AG04449 (cell line): ENCODE measurements at regions not wholly inside any gene's neighbourhood (a gene's known extent, or its start where the extent isn't known, plus 50 kb on each side); places are given as distances from the start of the nearest gene placed in this dataset.

ENCODE experiments used
- CTCF ChIA-PET: fragments of 350-600 bp; formaldehyde crosslinking; extraction: SDS; loops from one replicate; lab custom pipeline; 2021; ENCODE audit warnings: antibody characterized with exemption; lab: Yijun Ruan, JAX
- POLR2A ChIA-PET: fragments of 400-600, 350-600 bp; formaldehyde crosslinking; extraction: SDS; loops from one replicate; lab custom pipeline; 2020; ENCODE audit warnings: antibody characterized with exemption, inconsistent platforms; lab: Yijun Ruan, JAX
- DNase-seq: peaks from one replicate; pipeline ENCODE4 v3.0.0-alpha.2; 2010; ENCODE audit warnings: low read depth, low spot score
- H3K4me3 ChIP-seq: 2 replicates; pipeline ENCODE4 v1.5.1; 2011; ENCODE audit warnings: low read depth, mild to moderate bottlenecking, control low read depth, low read length
- CTCF ChIP-seq: IDR thresholded peaks from one replicate; pipeline ENCODE4 v1.5.1; 2011; ENCODE audit warnings: mild to moderate bottlenecking, moderate library complexity, low read length, control low read depth, inconsistent platforms; ENCODE audit not compliant: insufficient read depth; ENCODE audit errors: missing control alignments

DNA sequence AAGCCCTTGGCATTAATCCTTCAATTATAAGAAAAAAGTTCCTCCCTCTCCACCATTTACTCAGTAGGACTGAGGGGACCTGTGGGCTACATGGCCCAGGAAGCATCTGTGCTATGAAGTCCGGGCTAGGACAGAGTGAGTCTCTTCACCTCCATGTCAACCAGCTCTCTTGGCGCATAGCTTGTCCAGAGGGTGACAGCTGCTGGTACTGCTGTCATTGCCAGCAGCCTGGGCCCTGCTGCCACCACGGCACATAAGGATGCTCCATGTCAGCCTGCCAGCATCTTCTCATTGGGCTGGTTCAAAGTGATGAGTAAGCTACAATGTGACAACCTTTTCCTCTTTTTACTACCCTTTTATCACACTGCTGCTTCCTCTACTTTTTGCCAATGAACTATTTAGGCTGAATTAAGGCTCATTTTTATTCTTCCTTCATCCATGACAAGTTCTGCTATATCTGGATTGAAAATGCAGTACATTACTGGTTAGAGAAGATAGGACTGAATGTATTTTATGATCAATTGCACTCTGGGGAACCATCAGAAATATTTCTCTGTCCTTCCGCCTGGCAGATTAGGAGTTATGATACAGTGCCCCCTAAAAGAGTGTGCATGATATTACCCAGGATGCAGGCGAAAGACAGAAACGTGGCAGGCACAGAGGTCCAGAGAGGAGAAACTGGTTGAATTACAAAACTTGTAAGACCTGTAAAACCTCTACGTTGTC is 258.9 kb upstream of the TNP1 start:
- DNase-seq, result no peak
- CTCF ChIA-PET, result interaction anchor here (1.2 to 2.0 kb wide), 2 partner anchors 9 to 11 kb away, joined by 3 to 10 read pairs; no protein-coding TSS in a partner anchor
- POLR2A ChIA-PET, result no interaction called here
- TF ChIP-seq CTCF, result no peak
- no peak overlapping the region for H3K4me3 ChIP-seq

DNA sequence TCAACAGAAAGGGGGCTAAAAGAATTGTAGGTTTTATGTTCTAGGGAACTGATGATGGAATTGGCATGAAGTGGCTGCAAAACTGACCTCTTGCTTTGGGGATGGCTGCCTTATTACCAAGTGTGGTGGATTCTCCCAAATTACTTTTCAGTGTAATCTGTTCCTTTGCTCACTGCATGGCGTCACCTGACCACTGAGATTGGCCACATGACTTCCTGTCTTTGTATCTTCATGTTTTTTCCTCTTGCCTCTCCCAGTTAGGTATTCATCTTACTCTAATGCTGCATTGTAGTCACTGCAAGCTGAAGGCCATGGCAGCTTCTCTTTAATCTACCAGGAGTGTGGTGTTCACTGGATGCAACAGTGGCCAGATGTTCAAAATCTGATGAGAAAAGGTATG is 257.7 kb upstream of the TNP1 start:
- no peak overlapping the region for H3K4me3 ChIP-seq
- no peak for DNase-seq
- no peak for TF ChIP-seq CTCF
- CTCF ChIA-PET, result interaction anchor here (1.2 to 2.0 kb wide), 2 partner anchors 10 kb away, joined by 3 to 10 read pairs; no protein-coding TSS in a partner anchor
- POLR2A ChIA-PET, result no interaction called here

DNA sequence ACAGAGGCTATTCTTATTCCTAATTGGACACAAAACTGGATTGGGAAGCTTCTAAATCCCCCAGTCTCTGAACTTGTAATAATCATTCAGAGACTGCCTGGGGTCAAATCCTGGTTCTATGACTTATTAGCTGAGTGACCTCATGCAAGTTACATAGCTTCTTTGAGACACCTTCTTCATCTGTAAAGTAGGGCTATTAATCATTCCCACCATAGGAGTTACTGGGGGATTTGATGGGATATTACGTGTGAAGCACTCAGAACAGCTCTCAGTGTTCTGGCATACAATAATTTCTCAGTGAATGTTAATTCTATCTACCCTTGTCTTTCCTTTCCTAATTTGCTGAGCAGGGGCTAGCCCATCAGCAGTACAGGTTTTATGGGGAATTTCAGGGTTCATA is 256.7 kb upstream of the TNP1 start:
- no peak overlapping the region for H3K4me3 ChIP-seq
- no peak for DNase-seq
- CTCF ChIA-PET, result interaction anchor here (0.7 to 2.3 kb wide), 4 partner anchors 9 to 419 kb away, joined by 3 to 7 read pairs (median 4); no protein-coding TSS in a partner anchor
- POLR2A ChIA-PET, result no interaction called here
- TF ChIP-seq CTCF, result no peak

- CTCF ChIA-PET, result interaction anchor here (1.1 kb wide), 1 partner anchor 9 kb away, joined by 3 read pairs; no protein-coding TSS in a partner anchor
- DNase-seq, result no peak
- POLR2A ChIA-PET, result no interaction called here
- H3K4me3 ChIP-seq, result no peak overlapping the region
- TF ChIP-seq CTCF, result no peak
These were observed 254.3 kb upstream of the TNP1 start for GRCh38 chr2:217114117-217114516.

DNA sequence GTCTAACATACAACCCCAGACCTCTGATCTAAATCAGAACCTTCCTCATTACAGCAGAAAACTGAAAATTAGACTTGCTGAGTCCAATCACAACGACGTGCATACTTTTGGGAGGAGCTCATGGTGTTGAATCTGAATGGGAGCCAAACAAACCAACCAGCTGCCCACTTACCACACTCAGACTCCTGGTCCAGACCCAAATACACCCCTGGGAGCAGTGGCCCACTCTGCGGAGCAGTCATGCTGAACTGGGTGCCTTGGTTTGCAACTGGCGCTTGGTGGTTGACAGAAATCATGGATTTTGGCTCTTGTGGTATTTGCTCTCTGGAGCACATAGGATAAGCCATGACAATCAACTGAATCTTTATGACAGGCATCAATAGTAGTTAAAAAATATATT is 253.6 kb upstream of the TNP1 start:
- H3K4me3 ChIP-seq, result no peak overlapping the region
- TF ChIP-seq CTCF, result no peak
- ChIA-PET CTCF (interaction anchor here (1.1 kb wide), 2 partner anchors 15 to 431 kb away, joined by 3 to 5 read pairs; no protein-coding TSS in a partner anchor), POLR2A (no interaction called here)
- DNase-seq, result no peak

DNA sequence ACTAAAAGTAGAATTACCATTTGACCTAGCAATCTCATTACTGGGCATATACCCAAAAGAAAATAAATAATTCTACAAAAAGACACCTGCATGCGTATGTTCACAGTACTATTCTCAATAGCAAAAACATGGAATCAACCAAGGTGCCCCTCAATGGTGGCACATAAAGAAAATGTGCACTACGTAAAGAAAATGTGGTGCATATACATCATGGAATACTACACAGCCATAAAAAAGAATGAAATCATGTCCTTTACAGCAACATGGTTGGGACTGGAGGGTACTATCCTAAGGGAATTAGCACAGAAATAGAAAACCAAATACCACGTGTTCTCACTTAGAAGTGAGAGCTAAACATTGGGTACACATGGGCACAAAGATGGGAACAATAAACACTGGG is 250.7 kb upstream of the TNP1 start:
- POLR2A ChIA-PET, result no interaction called here
- DNase-seq, result no peak
- no peak for TF ChIP-seq CTCF
- H3K4me3 ChIP-seq, result no peak overlapping the region
- CTCF ChIA-PET, result interaction anchor here (1.4 to 1.5 kb wide), 2 partner anchors 12 to 16 kb away, joined by 3 to 5 read pairs; no protein-coding TSS in a partner anchor
